ENCODE measurements at regions not wholly inside any gene's neighbourhood (a gene's known extent, or its start where the extent isn't known, plus 50 kb on each side); places are given as distances from the start of the nearest gene placed in this dataset.
"Not testable (repeated sequence)": the region's sequence is repeated elsewhere in the genome, so short reads cannot be mapped to it uniquely, and the experiment has no call there.

GRCh38 chr2:219836647-219837177 is 209.3 kb downstream of the SLC4A3 start:
- DNase-seq (ENCODE audit: low read depth), result no peak

GRCh38 chr2:219844401-219845091 is 217.1 kb downstream of the SLC4A3 start:
- no peak for DNase-seq (ENCODE audit: low read depth)

- DNase-seq (ENCODE audit: low read depth), result no peak
These were observed 221.5 kb downstream of the SLC4A3 start for GRCh38 chr2:219848882-219849281.

- no peak for DNase-seq (ENCODE audit: low read depth)
These were observed 223.7 kb downstream of the SLC4A3 start for GRCh38 chr2:219851169-219851568.

- no peak for DNase-seq (ENCODE audit: low read depth)
These were observed 224.5 kb downstream of the SLC4A3 start for GRCh38 chr2:219851801-219852481.

- no peak for DNase-seq (ENCODE audit: low read depth)
These were observed 225.2 kb downstream of the SLC4A3 start for GRCh38 chr2:219852626-219853025.

GRCh38 chr2:219856602-219857001 is 229.2 kb downstream of the SLC4A3 start:
- no peak for DNase-seq (ENCODE audit: low read depth)

- DNase-seq (ENCODE audit: low read depth), result no peak
These were observed 230.3 kb downstream of the SLC4A3 start for GRCh38 chr2:219857751-219858150.

GRCh38 chr2:219861307-219861706 is 233.9 kb downstream of the SLC4A3 start:
- no peak for DNase-seq (ENCODE audit: low read depth)

GRCh38 chr2:219864154-219864553 is 236.7 kb downstream of the SLC4A3 start:
- DNase-seq (ENCODE audit: low read depth), result no peak

GRCh38 chr2:219868635-219869034 is 241.2 kb downstream of the SLC4A3 start:
- DNase-seq (ENCODE audit: low read depth), result no peak

GRCh38 chr2:219870041-219870440 is 242.6 kb downstream of the SLC4A3 start:
- DNase-seq (ENCODE audit: low read depth), result no peak

GRCh38 chr2:219871351-219871750 is 243.9 kb downstream of the SLC4A3 start:
- no peak for DNase-seq (ENCODE audit: low read depth)

GRCh38 chr2:219875036-219875435 is 247.6 kb downstream of the SLC4A3 start:
- DNase-seq (ENCODE audit: low read depth), result no peak

GRCh38 chr2:219875986-219876385 is 248.6 kb downstream of the SLC4A3 start:
- not testable (repeated sequence) for DNase-seq (ENCODE audit: low read depth)

GRCh38 chr2:219876931-219877330 is 249.5 kb downstream of the SLC4A3 start:
- no peak for DNase-seq (ENCODE audit: low read depth)

GRCh38 chr2:219877728-219878127 is 250.3 kb downstream of the SLC4A3 start:
- DNase-seq (ENCODE audit: low read depth), result no peak

GRCh38 chr2:219878516-219878915 is 251.1 kb downstream of the SLC4A3 start:
- no peak for DNase-seq (ENCODE audit: low read depth)

GRCh38 chr2:219881851-219882250 is 254.4 kb downstream of the SLC4A3 start:
- no peak for DNase-seq (ENCODE audit: low read depth)

- DNase-seq (ENCODE audit: low read depth), result no peak
These were observed 259.2 kb downstream of the SLC4A3 start for GRCh38 chr2:219886615-219887014.

- DNase-seq (ENCODE audit: low read depth), result no peak
These were observed 260.4 kb downstream of the SLC4A3 start for GRCh38 chr2:219887870-219888269.

GRCh38 chr2:219893541-219893940 is 266.1 kb downstream of the SLC4A3 start:
- DNase-seq (ENCODE audit: low read depth), result no peak

- DNase-seq (ENCODE audit: low read depth), result no peak
These were observed 270.0 kb downstream of the SLC4A3 start for GRCh38 chr2:219897456-219897855.

- DNase-seq (ENCODE audit: low read depth), result no peak
These were observed 273.7 kb downstream of the SLC4A3 start for GRCh38 chr2:219901155-219901554.
